A549 (cell line): ENCODE measurements at regions not wholly inside any gene's neighbourhood (a gene's known extent, or its start where the extent isn't known, plus 50 kb on each side); places are given as distances from the start of the nearest gene placed in this dataset.

ENCODE experiments used
- CBX2 ChIP-seq: fragments of 200-600 bp; sonication (generic); IDR thresholded peaks from 2 replicates; pipeline ENCODE4 v1.6.1; 2016; ENCODE audit warnings: low read depth, mild to moderate bottlenecking, borderline replicate concordance
- CEBPB ChIP-seq, 2 experiments: fragments of >200 bp in 1 of 2; sonication (Bioruptor Twin) in 1 of 2; formaldehyde crosslinking in 1 of 2; IDR thresholded peaks; 2 replicates each; pipeline ENCODE4 v1.6.1; 2012 to 2016
- EP300 ChIP-seq, 2 experiments: fragments of >200 bp; sonication (Bioruptor Twin); formaldehyde crosslinking; IDR thresholded peaks; 2 replicates in 1 of 2; 3 replicates in 1 of 2; pipeline ENCODE4 v1.6.1; 2016 to 2017
- NFE2L2 ChIP-seq: fragments of 150-350 bp; conservative IDR thresholded peaks from 2 replicates; pipeline ENCODE4 v1.6.1; 2014; ENCODE audit warnings: low read length
- NR3C1 ChIP-seq: fragments of >200 bp; sonication (Bioruptor Twin); formaldehyde crosslinking; IDR thresholded peaks from 3 replicates; pipeline ENCODE4 v1.6.1; 2017
- POLR2A ChIP-seq: IDR thresholded peaks from 2 replicates; pipeline ENCODE4 v1.6.1; 2012; ENCODE audit warnings: mild to moderate bottlenecking, low read length
- TF ChIP-seq, protein P1 (sequence below): fragments of >200 bp; sonication (Bioruptor Twin); formaldehyde crosslinking; IDR thresholded peaks from 3 replicates; pipeline ENCODE4 v1.5.1; 2016
- TF ChIP-seq, protein P2 (sequence below): fragments of 200-600 bp; sonication (generic); IDR thresholded peaks from 2 replicates; pipeline ENCODE4 v1.6.1; 2016; ENCODE audit warnings: antibody characterized with exemption, mild to moderate bottlenecking, moderate library complexity
- TF ChIP-seq, protein P3 (sequence below): fragments of 150-350 bp; IDR thresholded peaks from 2 replicates; pipeline ENCODE4 v1.6.1; 2014; ENCODE audit warnings: low read depth, mild to moderate bottlenecking, low read length

DNA sequence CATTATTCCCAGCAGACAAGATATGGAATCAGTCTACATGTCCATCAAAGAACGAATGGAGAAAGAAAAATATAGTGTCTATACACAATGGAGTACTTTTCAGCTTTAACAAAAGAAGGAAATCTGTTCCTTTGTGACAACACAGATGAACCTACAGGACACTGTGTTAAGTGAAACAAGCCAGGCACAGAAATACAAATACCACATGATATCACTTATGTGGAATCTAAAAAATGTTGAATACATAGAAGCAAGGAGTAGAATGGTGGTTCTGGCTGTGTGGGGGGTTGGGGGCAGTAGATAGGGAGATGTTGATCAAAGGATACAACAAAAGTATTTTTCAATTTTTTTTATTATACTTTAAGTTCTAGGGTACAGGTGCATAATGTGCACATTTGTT, 347.7 kb upstream of the MAP2 start:
- TF ChIP-seq CBX2: no peak
- TF ChIP-seq, protein P1, sequence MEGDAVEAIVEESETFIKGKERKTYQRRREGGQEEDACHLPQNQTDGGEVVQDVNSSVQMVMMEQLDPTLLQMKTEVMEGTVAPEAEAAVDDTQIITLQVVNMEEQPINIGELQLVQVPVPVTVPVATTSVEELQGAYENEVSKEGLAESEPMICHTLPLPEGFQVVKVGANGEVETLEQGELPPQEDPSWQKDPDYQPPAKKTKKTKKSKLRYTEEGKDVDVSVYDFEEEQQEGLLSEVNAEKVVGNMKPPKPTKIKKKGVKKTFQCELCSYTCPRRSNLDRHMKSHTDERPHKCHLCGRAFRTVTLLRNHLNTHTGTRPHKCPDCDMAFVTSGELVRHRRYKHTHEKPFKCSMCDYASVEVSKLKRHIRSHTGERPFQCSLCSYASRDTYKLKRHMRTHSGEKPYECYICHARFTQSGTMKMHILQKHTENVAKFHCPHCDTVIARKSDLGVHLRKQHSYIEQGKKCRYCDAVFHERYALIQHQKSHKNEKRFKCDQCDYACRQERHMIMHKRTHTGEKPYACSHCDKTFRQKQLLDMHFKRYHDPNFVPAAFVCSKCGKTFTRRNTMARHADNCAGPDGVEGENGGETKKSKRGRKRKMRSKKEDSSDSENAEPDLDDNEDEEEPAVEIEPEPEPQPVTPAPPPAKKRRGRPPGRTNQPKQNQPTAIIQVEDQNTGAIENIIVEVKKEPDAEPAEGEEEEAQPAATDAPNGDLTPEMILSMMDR: no peak
- no peak for TF ChIP-seq POLR2A
- no peak for TF ChIP-seq EP300 (IDR thresholded peaks at IDR 0.05)
- TF ChIP-seq, protein P2, sequence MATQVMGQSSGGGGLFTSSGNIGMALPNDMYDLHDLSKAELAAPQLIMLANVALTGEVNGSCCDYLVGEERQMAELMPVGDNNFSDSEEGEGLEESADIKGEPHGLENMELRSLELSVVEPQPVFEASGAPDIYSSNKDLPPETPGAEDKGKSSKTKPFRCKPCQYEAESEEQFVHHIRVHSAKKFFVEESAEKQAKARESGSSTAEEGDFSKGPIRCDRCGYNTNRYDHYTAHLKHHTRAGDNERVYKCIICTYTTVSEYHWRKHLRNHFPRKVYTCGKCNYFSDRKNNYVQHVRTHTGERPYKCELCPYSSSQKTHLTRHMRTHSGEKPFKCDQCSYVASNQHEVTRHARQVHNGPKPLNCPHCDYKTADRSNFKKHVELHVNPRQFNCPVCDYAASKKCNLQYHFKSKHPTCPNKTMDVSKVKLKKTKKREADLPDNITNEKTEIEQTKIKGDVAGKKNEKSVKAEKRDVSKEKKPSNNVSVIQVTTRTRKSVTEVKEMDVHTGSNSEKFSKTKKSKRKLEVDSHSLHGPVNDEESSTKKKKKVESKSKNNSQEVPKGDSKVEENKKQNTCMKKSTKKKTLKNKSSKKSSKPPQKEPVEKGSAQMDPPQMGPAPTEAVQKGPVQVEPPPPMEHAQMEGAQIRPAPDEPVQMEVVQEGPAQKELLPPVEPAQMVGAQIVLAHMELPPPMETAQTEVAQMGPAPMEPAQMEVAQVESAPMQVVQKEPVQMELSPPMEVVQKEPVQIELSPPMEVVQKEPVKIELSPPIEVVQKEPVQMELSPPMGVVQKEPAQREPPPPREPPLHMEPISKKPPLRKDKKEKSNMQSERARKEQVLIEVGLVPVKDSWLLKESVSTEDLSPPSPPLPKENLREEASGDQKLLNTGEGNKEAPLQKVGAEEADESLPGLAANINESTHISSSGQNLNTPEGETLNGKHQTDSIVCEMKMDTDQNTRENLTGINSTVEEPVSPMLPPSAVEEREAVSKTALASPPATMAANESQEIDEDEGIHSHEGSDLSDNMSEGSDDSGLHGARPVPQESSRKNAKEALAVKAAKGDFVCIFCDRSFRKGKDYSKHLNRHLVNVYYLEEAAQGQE: no peak
- TF ChIP-seq NR3C1: no peak
- no peak for TF ChIP-seq NFE2L2
- TF ChIP-seq CEBPB (IDR thresholded peaks at IDR 0.05): no peak
- TF ChIP-seq, protein P3, sequence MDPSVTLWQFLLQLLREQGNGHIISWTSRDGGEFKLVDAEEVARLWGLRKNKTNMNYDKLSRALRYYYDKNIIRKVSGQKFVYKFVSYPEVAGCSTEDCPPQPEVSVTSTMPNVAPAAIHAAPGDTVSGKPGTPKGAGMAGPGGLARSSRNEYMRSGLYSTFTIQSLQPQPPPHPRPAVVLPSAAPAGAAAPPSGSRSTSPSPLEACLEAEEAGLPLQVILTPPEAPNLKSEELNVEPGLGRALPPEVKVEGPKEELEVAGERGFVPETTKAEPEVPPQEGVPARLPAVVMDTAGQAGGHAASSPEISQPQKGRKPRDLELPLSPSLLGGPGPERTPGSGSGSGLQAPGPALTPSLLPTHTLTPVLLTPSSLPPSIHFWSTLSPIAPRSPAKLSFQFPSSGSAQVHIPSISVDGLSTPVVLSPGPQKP: no peak
